GM21381 (cell line): ENCODE measurements at regions not wholly inside any gene's neighbourhood (a gene's known extent, or its start where the extent isn't known, plus 50 kb on each side); places are given as distances from the start of the nearest gene placed in this dataset.

Experiments used
- ATAC-seq: cut with Tn5 transposase; IDR thresholded peaks from one replicate; pipeline ENCODE4 v1.9.1; 2021; ENCODE audit warnings: mild to moderate bottlenecking, moderate library complexity; ENCODE audit not compliant: unreplicated experiment

DNA sequence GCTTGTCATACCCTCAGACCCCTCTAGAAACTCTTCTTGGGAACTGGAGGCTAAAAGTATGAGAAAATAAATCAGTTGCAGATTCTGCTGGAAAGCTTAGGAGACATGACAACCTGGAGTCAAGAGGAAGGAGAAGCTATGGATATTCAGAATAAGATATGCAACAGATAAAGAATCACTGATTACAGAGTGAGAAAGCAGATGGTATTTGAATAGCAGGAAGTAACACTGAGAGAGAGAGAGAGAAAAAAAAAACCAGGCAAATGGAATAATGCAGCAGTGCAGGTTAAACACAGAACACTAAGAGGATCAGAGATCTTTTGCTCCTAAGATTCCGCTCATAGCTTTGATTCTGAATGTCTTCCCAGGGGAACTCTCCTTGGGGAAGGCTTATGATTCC, 1284.1 kb upstream of the NXPH2 start:
- ATAC-seq = no peak

- no peak for ATAC-seq
Measured at GRCh38 chr2:140063356-140063755, 1283.2 kb upstream of the NXPH2 start.

DNA sequence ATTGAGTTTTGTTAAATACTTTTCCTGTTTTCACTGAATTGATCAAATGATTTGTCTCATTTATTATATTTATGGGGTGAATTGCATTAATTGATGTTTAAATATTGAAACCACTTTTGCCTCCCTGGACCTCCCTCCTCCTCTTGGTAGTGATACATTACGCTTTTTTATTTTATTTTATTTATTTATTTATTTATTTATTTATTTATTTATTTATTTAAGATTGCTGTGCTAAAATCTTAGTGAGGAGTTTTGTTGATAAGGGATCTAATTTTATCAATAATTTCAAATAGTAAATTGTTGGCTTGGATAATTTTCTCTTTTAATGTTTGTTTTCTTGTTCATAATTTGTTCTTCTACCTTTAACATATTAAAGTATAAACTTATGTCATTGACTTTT, 1281.0 kb upstream of the NXPH2 start:
- ATAC-seq = no peak

GRCh38 chr2:140057928-140058327, 1277.7 kb upstream of the NXPH2 start:
- ATAC-seq = no peak

DNA sequence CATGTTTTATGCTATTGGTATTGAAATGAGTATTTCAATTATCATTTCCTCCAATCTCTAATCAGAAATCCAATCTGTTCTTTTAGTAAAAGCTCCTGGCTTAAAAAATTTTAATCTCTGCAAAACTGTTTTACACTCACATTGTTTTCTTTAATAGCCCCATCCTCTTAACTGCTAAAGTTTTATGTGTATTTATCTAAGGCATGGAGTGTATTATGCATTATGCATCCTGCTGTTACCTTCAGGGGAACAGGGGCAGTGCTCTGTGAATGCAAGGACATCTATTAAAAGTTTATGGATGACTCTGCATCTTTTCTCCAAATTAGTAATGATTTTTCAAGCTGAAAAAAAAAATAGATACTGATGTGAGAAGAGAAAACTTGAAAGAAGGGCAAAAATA, 1261.6 kb upstream of the NXPH2 start:
- no peak for ATAC-seq

DNA sequence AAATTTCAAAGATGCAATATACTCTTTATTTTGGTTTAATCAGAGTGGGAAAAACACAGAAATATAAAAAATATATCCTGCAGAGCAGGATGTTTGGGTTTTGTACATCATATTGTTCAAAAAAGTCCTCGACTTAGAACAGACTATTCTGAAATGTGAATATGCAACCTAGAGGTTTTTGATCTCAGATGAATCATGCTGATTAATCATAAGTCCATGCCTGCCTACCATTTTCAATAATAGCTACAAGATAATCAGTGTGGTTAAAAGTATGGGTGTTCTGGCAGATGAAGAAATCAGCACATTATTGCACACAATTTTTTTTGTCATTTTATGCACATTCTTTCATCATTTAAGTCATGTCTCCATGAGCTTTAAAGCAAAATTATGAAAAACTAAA, 1261.0 kb upstream of the NXPH2 start:
- ATAC-seq = no peak

- no peak for ATAC-seq
Measured at GRCh38 chr2:140033638-140034037, 1253.4 kb upstream of the NXPH2 start.

DNA sequence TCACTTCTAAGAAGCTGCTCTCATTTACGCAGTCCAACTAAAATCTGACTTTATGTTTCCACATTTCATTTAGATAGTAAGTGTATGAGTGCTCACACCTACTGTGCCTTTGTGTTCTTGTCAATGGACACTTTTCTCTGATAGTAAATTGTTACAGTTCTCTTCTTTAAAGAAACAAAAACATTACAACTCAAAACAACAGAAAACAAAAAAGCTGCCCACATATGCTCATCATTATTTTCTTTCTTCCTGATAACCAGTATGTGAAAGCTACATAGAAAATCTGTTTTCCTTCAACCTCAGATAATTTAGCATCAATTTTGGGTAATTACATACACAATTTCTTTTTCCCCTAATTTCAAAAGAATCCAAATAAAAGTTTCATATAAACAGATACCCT, 1247.8 kb upstream of the NXPH2 start:
- no peak for ATAC-seq

- ATAC-seq = no peak
Measured at GRCh38 chr2:140027320-140027719, 1247.1 kb upstream of the NXPH2 start.

DNA sequence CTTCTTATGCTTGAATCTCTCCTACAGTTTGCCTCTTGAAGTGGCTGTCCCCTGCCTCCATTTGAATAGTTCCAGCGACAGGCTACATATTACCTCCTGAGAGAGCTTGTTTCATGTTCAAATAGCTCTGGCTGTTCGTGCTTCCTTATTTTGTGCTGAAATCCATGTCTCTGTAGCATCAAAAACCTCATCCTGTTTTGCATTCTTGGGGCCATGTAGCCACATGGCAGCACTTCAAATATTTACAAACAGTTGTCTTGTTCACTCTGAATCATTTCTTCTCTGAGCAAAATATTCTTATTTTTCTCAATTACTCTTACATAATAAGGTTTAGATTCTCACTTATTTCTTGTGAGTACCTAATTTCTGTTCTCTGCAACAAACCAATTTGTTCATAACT, 1243.1 kb upstream of the NXPH2 start:
- no peak for ATAC-seq

- ATAC-seq = no peak
Measured at GRCh38 chr2:140018541-140018940, 1238.4 kb upstream of the NXPH2 start.

DNA sequence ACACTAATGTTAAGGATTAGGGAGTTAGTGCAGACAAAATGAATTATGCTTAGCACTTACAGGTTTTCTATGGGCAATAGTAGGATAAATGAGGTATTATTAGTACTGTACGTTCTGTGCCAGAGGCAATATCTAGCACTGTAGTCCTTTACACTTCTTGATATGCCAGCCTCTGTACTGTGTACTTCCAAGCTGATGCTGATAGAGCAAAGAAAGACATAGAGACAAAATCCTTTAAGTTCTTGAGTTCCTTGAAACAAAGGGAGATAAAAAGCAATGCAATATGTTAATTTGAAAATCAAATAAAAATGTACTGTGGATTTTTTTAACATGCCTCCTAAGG, 1234.0 kb upstream of the NXPH2 start:
- ATAC-seq = no peak

DNA sequence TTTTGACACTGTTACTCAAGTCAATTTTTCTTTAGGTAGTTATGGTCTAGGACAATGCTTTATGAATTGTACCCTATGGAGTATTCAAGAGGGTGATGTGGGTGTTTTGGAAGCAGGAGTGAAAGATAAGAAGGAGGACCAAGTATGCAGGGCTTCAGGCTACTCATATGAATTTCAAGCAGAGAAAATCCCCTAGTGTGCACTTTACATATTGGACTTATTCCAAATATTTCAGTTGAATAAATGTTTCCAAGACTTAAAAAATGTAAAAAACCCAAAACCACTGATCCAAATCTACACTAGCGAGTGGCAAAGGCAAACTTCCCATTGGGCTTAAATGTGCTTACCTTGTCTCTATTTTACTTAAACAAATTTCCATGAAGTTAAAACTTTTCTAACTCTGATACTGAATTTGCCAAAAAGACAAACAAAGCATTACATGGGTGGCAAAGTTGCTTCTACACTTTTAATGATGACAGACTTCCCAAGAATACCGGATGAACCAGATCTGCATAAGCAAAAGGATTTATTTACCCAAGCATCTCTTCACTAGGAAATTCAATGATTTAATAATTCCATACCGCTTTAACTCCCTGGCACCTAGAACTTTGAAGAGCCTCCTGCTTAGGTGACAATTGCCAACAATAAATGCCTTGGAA, 1233.5 kb upstream of the NXPH2 start:
- no peak for ATAC-seq

GRCh38 chr2:140011287-140011686, 1231.1 kb upstream of the NXPH2 start:
- no peak for ATAC-seq

- ATAC-seq = no peak
Measured at GRCh38 chr2:140002110-140002509, 1221.9 kb upstream of the NXPH2 start.

DNA sequence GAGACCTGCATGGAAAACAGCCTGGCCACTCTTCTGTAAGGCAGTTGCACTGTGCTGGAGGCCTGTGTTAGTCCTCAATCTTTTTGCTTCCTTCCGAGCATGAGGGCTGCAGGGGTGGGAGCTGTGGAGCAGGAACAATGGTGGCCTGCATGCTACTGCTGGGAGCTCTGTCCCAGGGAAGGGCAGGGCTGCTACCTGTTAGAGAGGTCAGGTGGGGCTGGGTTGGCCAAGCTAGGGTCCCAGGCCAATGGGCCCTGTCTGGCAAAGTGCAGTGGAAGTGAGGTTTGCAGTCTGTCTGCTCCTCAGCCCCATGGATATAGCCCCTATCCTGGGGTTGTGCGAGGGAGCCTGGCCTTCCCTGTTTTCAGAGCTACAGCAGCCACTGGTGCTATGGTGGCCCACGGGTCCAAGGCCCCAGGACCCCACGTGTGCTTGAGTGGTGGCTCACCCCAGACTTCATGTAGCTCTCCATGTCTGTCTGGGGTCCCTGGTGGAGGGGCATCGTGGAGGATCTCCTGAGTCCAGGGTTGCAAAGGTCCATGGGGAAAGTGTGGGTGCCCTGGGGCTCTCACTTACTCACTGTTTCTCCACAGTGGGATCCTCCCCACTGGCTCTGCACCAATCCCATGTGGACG, 1212.6 kb upstream of the NXPH2 start:
- ATAC-seq = no peak

DNA sequence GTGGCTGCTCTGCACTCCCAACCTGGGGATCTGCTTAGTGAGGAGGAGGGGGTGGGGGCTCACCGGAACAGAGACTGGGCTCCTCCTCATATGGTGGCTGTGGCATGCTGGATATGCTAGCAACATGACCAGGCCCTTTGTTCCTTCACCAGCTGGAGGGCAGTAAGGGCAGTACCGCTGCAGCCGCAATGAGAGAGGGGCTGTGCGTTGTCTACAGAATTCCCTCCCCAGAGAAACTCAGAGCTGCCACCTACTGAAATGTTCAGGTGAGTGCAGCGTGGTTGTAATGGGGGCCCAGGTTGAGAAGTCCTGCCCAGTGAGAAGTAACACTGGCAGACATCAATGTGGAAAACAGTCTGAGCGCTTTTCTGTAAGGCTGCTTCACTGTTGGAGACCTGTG, 1211.9 kb upstream of the NXPH2 start:
- ATAC-seq = no peak

GRCh38 chr2:139990646-139991335, 1210.6 kb upstream of the NXPH2 start:
- ATAC-seq = no peak

DNA sequence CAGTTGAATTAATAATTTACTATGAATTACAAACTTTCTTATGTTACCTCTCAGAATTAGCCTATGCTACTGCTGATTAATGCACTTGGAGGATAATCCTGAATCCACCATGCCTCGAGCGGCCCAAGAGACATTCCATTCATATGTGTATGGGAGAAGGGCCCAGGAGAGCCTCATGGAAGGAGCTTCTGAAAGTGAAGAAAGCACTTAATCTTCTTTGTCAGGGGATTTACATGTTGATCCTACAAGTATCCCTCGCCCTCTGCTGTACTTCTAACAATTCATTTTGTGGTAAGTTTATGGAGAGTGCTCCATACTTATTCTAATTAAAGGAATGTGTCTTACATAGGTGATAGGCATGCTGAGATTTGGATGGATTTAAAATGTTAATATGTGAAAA, 1189.1 kb upstream of the NXPH2 start:
- no peak for ATAC-seq

DNA sequence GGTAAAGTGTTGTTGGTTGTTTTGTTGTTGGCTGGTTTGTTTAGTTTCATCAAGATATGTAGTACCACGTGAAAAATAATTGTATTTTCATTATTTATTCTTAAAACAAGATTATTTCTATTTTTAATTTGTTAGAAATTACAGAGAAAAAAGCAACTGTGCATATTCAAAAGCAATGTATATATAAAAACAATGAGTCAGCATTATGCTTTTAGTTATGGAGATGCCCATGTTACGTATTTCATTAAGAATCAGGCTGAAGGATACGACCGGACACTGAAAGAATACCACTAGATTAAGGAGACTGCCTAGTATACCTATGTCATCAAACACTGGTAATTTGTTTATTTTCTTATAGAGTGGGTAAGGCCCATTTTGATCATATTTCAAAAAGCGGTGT, 1188.4 kb upstream of the NXPH2 start:
- ATAC-seq = no peak

DNA sequence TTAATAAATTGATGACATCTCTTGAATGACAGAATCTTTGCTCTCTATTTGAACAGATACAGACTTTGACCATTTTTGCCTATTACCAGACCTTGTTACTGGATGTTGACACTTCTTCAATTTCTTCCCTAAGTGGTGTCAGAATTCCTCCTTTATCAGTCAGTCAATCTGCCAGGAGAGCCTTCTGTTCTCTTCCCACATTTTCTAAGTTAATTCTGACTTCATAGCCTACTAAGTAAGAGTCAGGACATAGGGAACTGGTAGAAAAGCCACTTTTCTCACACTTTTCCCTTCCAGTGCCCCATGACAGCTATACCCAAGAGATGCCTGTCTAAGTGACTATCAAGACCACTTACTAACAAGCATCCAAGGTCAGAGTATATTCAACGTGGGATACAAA, 1187.5 kb upstream of the NXPH2 start:
- ATAC-seq = no peak

GRCh38 chr2:139964721-139965440, 1184.7 kb upstream of the NXPH2 start:
- no peak for ATAC-seq
